Endodermal cell (in vitro differentiated cells): ENCODE measurements at regions not wholly inside any gene's neighbourhood (a gene's known extent, or its start where the extent isn't known, plus 50 kb on each side); places are given as distances from the start of the nearest gene placed in this dataset.
A peak's percentile ranks its signal among the peaks of the same experiment; 100 is the strongest.
"Not testable (repeated sequence)": the region's sequence is repeated elsewhere in the genome, so short reads cannot be mapped to it uniquely, and the experiment has no call there.

ENCODE experiments used
- DNase-seq: peaks from one replicate; pipeline ENCODE4 v3.0.0-alpha.2; 2017
- H3K27ac ChIP-seq: 2 replicates; pipeline ENCODE4 v1.5.1; 2013; ENCODE audit warnings: mild to moderate bottlenecking, low read depth, low read length, moderate library complexity
- H3K27me3 ChIP-seq: 2 replicates; pipeline ENCODE4 v1.6.1; 2013; ENCODE audit warnings: mild to moderate bottlenecking, low read length, moderate library complexity; ENCODE audit not compliant: insufficient read depth, control insufficient read depth, poor library complexity, severe bottlenecking
- H3K36me3 ChIP-seq: 2 replicates; pipeline ENCODE4 v1.7.0; 2013; ENCODE audit warnings: mild to moderate bottlenecking, low read length, moderate library complexity; ENCODE audit not compliant: control insufficient read depth, insufficient read depth
- H3K4me1 ChIP-seq: one replicate; pipeline ENCODE4 v1.7.0; 2013; ENCODE audit warnings: low read length; ENCODE audit not compliant: control insufficient read depth, insufficient read depth
- H3K4me3 ChIP-seq: 2 replicates; pipeline ENCODE4 v1.5.1; 2013; ENCODE audit warnings: mild to moderate bottlenecking, low read length, moderate library complexity
- H3K9ac ChIP-seq: 2 replicates; pipeline ENCODE4 v1.6.1; 2013; ENCODE audit warnings: mild to moderate bottlenecking, low read length, moderate library complexity; ENCODE audit not compliant: poor library complexity, severe bottlenecking; ENCODE audit errors: extremely low read depth
- H3K9me3 ChIP-seq: 2 replicates; pipeline ENCODE4 v1.6.1; 2013; ENCODE audit warnings: mild to moderate bottlenecking, low read length, moderate library complexity; ENCODE audit not compliant: control insufficient read depth
- H3K27ac Mint-ChIP-seq: 2 replicates; pipeline ENCODE4 v1.8.0; 2020; ENCODE audit warnings: mixed read lengths
- H3K27me3 Mint-ChIP-seq: 2 replicates; pipeline ENCODE4 v1.8.0; 2021; ENCODE audit warnings: mild to moderate bottlenecking, mixed read lengths; ENCODE audit not compliant: insufficient read depth
- H3K36me3 Mint-ChIP-seq: 2 replicates; pipeline ENCODE4 v1.8.0; 2020; ENCODE audit warnings: low read depth, mixed read lengths
- H3K4me1 Mint-ChIP-seq: 2 replicates; pipeline ENCODE4 v1.8.0; 2020; ENCODE audit warnings: mixed read lengths
- H3K4me3 Mint-ChIP-seq: 2 replicates; pipeline ENCODE4 v1.8.0; 2020; ENCODE audit warnings: mild to moderate bottlenecking, moderate library complexity, mixed read lengths
- H3K9me3 Mint-ChIP-seq: 2 replicates; pipeline ENCODE4 v1.8.0; 2020; ENCODE audit warnings: mild to moderate bottlenecking, mixed read lengths
- CTCF ChIP-seq: fragments of 200-600 bp; sonication (generic); conservative IDR thresholded peaks from 2 replicates; pipeline ENCODE4 v1.5.0; 2021; ENCODE audit warnings: antibody characterized with exemption, mild to moderate bottlenecking
- WGBS, 2 experiments: methylation state at CpG; one replicate each; pipeline versions ENCODE4 v1.1.5 to v1.1.7; 2013; ENCODE audit warnings: missing lambda C conversion rate in 2 of 2, mixed read lengths in 1 of 2; ENCODE audit not compliant: insufficient coverage in 1 of 2, insufficient read length in 1 of 2; 5-methylcytosine and 5-hydroxymethylcytosine counted together

GRCh38 chr15:54792526-54792925, 404.2 kb downstream of the RSL24D1 start:
- no peak overlapping the region for H3K27ac Mint-ChIP-seq
- no peak overlapping the region for H3K27ac ChIP-seq
- H3K9me3 Mint-ChIP-seq, result no peaks in the 10 kb centered on the region
- WGBS, 2 experiments, result 84 to 100% methylated on average over 1 of the region's 1 CpG
- no peak for TF ChIP-seq CTCF
- H3K9ac ChIP-seq, result no peak overlapping the region
- peak; percentile 46 for DNase-seq
- no peaks in the 10 kb centered on the region for H3K36me3 ChIP-seq
- H3K27me3 Mint-ChIP-seq, result no peaks in the 10 kb centered on the region
- no peaks in the 10 kb centered on the region for H3K36me3 Mint-ChIP-seq
- H3K4me1 ChIP-seq, result no peaks in the 10 kb centered on the region
- no peak overlapping the region for H3K4me3 ChIP-seq
- no peak overlapping the region for H3K4me3 Mint-ChIP-seq
- no peaks in the 10 kb centered on the region for H3K27me3 ChIP-seq
- H3K4me1 Mint-ChIP-seq, result peaks cover 2% of the 10 kb centered on the region
- no peaks in the 10 kb centered on the region for H3K9me3 ChIP-seq

DNA sequence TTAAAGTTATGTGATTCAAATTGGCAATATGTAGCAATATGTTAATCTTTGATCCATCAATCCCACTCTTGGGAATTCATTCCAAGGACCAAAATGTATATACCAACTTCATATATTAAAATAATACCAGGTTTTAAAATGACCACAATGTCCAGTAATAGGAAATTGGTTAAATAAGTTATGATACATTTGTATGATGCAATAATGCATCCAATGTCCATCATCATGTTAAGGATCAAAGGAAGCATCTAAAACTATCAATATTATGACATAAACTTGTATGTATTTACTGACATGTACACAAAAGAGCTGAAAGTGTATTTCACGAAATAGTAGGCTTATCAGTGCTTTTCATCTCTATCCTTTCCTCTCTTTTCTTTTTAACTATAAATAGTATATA, 406.0 kb downstream of the RSL24D1 start:
- H3K27ac ChIP-seq, result no peak overlapping the region
- no peak overlapping the region for H3K27ac Mint-ChIP-seq
- WGBS, 2 experiments, result no CpG with 5 or more reads among the region's 1 CpG

GRCh38 chr15:54789376-54789775, 407.4 kb downstream of the RSL24D1 start:
- no peak overlapping the region for H3K27ac Mint-ChIP-seq
- Histone ChIP-seq H3K4me3 (no peak overlapping the region), H3K4me1 (no peaks in the 10 kb centered on the region), H3K36me3 (no peaks in the 10 kb centered on the region), H3K27ac (no peak overlapping the region), H3K27me3 (no peaks in the 10 kb centered on the region), H3K9me3 (no peaks in the 10 kb centered on the region), H3K9ac (no peak overlapping the region)
- H3K36me3 Mint-ChIP-seq, result no peaks in the 10 kb centered on the region
- no peak for DNase-seq
- WGBS, 2 experiments, result 75 to 93% methylated on average over 1 to 2 of the region's 2 CpGs
- no peaks in the 10 kb centered on the region for H3K27me3 Mint-ChIP-seq
- peaks cover 2% of the 10 kb centered on the region for H3K4me1 Mint-ChIP-seq
- H3K4me3 Mint-ChIP-seq, result no peak overlapping the region
- peaks cover 8% of the 10 kb centered on the region for H3K9me3 Mint-ChIP-seq
- no peak for TF ChIP-seq CTCF

More for the DNA sequence above, 406.0 kb downstream of the RSL24D1 start:
- no peaks in the 10 kb centered on the region for H3K4me1 ChIP-seq
- no peak overlapping the region for H3K9ac ChIP-seq
- no peaks in the 10 kb centered on the region for H3K36me3 ChIP-seq
- DNase-seq, result no peak
- peaks cover 2% of the 10 kb centered on the region for H3K4me1 Mint-ChIP-seq
- no peak overlapping the region for H3K4me3 Mint-ChIP-seq
- H3K36me3 Mint-ChIP-seq, result no peaks in the 10 kb centered on the region
- H3K4me3 ChIP-seq, result no peak overlapping the region
- H3K27me3 ChIP-seq, result no peaks in the 10 kb centered on the region
- no peaks in the 10 kb centered on the region for H3K9me3 ChIP-seq
- no peak for TF ChIP-seq CTCF
- H3K9me3 Mint-ChIP-seq, result peaks cover under 1% of the 10 kb centered on the region
- no peaks in the 10 kb centered on the region for H3K27me3 Mint-ChIP-seq

GRCh38 chr15:54781220-54781619, 415.5 kb downstream of the RSL24D1 start:
- not testable (repeated sequence) for H3K4me3 Mint-ChIP-seq
- WGBS, 2 experiments, result 91 to 92% methylated on average over 6 to 23 of the region's 26 CpGs
- peaks cover 43% of the 10 kb centered on the region for H3K9me3 Mint-ChIP-seq

More at GRCh38 chr15:54781220-54781619, 415.5 kb downstream of the RSL24D1 start:
- not testable (repeated sequence) for H3K4me1 Mint-ChIP-seq, DNase-seq, H3K9me3 ChIP-seq, H3K27me3 ChIP-seq, H3K27me3 Mint-ChIP-seq, H3K4me3 ChIP-seq, H3K4me1 ChIP-seq, H3K9ac ChIP-seq, H3K27ac Mint-ChIP-seq, H3K36me3 Mint-ChIP-seq, H3K36me3 ChIP-seq, H3K27ac ChIP-seq
